HCEC 1CT (cell line): ENCODE measurements at regions not wholly inside any gene's neighbourhood (a gene's known extent, or its start where the extent isn't known, plus 50 kb on each side); places are given as distances from the start of the nearest gene placed in this dataset.
"Not testable (repeated sequence)": the region's sequence is repeated elsewhere in the genome, so short reads cannot be mapped to it uniquely, and the experiment has no call there.

Source experiments
- DNase-seq: peaks from one replicate; pipeline ENCODE4 v3.0.0-alpha.2; 2017

DNA sequence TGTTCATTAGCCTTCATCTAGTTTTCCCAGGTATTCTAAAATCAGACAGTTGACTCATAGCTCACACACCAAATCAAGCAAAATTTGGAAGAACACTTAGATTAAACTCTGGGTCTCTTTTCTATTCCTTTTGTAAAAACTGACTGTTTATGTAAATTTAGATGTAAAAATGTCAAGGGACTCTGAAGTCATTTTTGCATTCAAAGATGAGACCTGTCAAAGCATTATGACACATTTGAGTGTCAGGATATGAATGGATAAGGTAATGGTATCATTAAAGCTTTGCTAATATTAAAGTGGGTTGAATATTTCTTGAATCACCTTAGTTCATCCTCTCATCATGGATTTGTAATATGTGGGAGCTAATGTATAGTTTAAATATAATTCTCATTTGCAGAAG lies 348.1 kb upstream of the NRXN1 start:
- no peak for DNase-seq

DNA sequence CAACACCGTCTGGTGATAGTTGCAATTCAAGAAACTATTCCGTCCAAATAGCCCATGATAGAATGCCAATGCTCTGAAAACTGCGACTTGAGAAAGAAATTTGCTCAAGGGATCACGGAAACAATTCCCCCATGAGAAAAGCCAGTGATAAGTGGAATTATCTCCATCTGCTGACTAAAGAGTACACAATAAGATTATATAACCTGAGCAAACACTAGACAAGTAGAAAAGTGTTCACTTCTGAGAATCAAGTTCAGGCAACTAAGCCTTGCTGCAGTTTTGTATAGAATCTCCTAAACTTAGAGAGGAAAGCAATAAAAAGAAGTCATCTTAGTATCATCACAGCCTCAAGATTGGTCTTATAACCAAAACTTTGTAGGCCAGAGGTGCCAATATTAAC lies 336.3 kb upstream of the NRXN1 start:
- DNase-seq: no peak

DNA sequence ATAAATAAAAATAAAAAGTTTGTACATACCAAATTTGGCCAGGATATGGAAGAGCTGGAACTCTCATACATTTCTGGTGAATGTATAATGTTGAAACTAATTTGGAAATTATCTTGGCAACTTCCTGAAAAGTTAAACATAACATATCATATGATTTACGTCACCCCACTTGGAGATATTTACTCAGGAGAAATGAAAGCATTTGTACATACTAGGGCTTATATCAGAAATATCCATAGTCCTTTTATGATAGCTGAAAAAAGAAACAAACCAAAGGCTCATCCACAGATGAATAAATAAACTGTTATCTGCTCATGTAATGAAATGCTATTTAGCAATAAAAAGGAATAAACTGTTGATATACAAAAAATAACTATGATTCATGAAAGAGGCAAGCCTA lies 318.2 kb upstream of the NRXN1 start:
- peak; percentile 84 for DNase-seq

DNA sequence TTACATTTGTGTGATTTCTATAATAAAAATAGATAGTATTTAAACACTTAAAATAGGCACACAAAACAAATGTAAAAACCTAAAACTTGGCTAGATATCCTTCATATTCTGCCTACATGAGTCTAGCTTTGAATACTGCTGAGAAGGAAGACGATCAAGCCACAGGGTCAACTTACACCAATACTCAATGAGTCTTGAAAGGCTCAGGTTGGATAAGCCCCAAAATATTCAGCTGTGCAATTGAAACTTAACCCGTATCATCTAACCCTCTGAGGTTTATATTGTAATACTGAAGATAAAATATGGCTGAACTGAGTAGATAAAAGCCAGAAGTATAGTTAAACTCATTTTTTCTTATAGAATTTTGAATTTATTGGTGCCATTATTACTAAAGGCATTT lies 313.0 kb upstream of the NRXN1 start:
- DNase-seq: no peak

GRCh38 chr2:51335087-51336058 lies 303.4 kb upstream of the NRXN1 start:
- no peak for DNase-seq

DNA sequence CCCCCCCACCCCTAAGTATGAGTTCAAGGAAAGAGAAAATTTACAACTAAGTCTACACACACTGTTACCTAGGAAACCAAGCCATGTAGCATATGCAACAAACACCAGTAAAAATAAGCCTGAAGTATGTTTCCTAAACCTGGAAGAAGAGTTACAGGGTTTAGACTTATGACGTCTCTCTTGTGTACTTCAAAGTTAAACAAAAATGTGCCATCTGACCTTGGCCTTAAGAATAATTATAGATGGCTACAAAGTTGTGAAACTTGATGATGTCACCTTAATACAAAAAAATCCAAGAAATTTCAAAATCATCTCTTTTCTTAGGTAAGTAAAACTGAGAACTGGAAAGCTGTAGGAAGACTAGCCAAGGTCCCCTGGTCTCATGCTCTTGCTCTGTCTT lies 297.6 kb upstream of the NRXN1 start:
- peak; percentile 15 for DNase-seq

DNA sequence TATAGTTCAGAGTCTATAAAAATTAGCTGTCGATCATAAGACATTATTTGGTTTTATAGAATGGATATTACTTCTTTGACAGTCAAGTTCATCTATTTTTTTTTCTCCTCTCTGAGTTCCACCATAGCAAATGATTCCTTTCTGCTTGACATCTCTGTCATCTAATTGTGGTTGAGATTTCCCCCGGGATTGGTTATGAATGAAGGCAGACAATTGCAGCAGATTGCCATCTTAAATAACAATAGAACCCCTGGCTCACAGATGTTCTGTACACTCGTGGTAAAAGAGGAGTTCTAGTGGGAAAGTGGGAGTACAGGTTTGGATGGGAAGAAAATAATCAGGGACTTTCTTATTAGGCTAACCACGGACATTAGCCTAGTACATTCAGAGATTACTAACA lies 292.1 kb upstream of the NRXN1 start:
- DNase-seq: no peak

GRCh38 chr2:51322613-51323012 lies 290.7 kb upstream of the NRXN1 start:
- no peak for DNase-seq

- DNase-seq: no peak
Measured at GRCh38 chr2:51304311-51304710, 272.4 kb upstream of the NRXN1 start.

DNA sequence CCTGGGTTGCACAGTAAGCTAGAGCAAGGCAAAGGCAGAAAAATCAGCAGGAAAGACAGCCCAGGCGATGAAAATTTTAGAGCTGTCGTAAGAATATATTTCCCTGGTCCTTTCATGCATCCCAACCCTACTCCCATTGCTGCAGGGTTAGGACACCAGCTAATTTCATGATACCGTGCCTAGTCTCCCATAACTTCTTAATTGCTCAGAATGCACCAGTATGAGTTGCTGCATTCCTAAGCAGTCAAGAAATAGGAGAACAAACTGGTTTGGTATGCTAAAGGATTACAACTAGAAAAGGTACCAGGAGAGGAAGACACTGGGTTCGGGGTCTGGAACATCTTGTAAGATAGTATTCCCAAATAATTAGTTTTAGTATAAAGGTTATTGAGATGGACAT lies 269.4 kb upstream of the NRXN1 start:
- DNase-seq: peak; percentile 13

DNA sequence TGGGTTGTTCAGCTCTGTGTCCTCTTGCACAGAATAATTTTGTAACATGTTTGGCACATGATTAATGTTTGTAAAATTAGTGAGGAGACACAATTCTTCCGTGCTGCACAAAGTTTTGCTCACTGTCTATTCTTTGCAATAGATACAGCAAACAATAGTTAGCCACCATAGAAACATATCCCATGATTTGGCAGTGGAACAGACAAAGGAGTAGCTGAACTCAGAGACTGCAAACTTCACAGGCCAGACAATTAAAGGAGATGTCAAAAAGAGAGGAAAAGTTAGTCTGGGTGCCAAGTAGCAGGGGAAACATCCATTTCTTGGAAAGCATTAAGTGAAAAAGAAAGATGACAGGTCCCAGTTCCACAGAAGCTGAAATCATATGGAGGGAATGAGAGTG lies 267.4 kb upstream of the NRXN1 start:
- DNase-seq: no peak

- DNase-seq: no peak
Measured at GRCh38 chr2:51297488-51297887, 265.6 kb upstream of the NRXN1 start.

DNA sequence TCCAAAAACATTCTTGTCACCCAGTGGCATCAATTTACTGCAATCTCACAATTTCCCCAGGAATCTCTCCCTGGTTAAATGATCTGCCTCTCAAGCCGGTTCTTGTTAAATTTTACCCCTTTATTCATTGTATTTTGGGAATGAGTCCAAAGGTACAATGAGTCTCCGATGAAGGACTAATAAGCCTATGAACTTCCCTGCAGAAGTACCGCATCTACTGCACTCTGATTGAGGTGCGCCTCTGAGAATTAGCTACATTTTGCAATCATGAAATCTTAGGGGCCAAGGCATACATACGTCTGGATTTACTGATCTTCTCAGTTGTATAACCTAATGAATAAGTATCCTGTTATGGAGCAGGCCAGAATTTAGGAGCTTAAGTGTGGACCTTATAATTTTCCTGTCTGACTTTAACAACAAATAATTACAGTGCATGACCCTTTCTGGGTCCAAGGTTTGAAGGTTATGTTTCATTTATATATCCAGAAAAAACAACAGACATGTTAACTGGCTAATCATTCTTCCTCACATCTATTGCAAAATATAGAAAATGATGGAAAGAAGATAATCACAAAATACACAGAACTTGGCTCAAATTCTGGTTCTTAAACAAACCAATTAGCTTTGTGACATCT lies 261.8 kb upstream of the NRXN1 start:
- no peak for DNase-seq

DNA sequence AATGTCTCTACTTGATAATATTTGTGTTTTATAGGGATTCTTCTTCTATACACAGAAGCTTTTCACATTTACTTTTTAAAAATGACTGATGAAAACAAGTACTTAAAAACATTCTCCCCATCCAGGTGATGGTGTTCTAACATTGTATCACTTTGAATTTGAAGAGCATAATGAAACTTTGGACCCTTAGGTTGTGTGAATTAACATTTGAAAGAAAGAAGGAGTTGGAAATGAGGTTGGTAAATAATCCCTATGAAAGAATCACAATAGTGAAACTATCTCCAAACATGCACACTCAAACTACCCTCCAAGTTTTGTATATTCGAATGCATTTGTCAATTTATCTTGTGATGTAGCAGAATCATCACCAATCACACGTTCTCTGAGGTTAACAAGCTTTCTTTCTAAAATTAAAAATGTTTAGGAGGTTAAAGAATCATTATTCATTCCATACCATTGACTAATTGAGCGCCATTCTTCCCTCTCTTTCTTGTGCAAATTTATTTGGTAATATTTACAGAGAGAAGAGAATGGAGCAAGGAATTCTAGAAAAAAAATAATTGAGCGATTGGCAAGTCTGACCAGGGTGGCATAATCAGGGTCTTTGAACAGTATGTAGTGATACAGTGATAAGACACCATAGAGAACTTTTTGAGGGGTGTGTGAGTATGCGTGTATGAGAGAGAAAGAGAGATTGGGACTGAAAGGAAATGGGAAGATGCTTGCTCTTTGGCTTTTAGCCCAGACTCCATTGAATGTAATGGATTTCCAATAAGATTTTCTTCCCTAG lies 260.0 kb upstream of the NRXN1 start:
- no peak for DNase-seq

- DNase-seq: peak; percentile 38
Measured at GRCh38 chr2:51290725-51291124, 258.8 kb upstream of the NRXN1 start.

DNA sequence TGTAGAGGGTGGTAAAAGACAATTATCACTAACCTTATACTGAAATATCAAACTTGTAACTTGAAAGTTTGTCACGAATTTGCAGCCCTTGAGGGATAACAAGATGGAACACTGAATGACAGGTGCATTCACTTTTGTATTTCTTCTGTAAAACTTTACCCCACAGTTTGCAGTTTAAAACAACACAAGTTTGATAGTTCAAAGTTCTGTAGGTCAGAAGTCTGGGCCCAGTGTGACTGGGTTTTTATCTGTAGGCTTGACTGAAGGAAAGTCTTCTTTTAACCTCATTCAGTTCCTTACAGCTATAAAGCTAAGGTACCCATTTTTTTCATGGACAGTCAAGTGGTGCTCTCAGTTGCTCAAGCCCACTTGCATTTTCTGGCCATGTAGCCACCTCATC lies 257.1 kb upstream of the NRXN1 start:
- DNase-seq: no peak

- no peak for DNase-seq
Measured at GRCh38 chr2:51268191-51268590, 236.3 kb upstream of the NRXN1 start.

DNA sequence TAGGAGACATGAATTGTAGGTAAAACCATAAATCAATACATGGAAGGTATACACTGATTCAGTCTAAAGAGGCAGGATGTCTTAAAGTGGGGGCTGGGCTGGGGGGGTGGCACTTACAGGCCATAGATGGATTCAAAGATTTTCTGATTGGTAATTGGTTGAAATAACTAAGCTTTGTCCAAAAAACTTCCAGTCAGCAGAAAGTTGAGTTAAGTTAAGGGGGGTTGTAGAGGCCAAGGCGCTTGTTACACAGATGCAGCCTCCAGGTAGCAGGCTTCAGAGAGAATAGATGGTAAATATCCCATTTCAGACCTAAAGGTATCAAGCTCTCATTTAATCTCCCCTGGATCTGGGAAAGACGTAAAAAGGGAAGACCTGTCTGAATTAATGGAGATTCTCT lies 233.6 kb upstream of the NRXN1 start:
- DNase-seq: no peak

DNA sequence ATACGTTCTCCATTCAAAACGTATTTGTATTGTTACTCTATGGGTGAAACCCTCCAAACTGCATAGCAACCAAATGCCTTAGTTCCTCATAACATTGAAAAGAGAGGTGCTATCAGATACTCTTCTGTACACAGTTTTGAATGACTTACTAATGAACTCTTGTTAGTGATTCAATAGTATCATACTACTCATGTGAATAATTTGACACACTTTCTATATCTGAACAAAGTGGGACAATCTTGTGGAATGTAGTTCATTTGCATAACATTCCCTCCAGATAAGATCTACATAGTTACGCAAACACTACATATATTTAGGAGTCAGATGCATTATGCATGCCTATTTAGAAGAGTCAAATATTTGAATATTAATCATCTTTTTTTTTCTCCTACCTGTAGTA lies 232.0 kb upstream of the NRXN1 start:
- DNase-seq: no peak

DNA sequence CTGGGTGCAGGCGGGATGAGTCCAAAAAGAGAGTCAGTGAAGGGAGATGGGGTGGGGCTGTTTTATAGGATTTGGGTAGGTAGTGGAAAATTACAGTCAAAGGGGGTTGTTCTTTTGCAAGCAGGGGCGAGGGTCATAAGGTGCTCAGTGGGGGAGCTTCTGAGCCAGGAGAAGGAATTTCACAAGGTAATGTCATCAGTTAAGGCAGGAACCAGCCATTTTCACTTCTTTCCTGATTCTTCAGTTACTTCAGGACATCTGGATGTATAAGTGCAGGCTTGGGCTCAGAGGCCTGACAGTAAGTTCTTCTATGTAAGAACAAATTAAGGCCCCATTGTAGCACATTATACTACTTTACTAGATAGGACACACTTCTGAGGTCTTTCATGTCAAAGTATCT lies 231.2 kb upstream of the NRXN1 start:
- DNase-seq: not testable (repeated sequence)

DNA sequence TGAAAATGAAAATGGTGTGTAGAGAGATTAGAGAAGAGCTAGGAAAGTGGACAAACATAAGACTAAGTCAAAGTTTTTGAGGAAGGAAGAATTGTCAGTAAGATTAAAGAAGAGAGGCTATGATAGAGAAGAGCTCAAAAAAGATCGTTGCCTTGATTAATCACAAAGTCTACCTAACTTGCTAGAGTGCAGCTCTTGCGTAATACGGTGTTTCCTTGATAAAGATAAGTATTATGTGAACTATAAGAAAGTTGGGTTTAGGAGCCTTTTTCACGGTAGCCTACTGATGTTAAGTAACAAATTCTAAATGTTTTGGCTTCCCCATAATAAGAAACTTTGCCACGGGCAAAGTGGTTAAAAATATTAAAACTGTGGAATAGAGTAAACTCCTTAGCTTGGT lies 226.4 kb upstream of the NRXN1 start:
- no peak for DNase-seq

- DNase-seq: no peak
Measured at GRCh38 chr2:51256736-51257135, 224.8 kb upstream of the NRXN1 start.

DNA sequence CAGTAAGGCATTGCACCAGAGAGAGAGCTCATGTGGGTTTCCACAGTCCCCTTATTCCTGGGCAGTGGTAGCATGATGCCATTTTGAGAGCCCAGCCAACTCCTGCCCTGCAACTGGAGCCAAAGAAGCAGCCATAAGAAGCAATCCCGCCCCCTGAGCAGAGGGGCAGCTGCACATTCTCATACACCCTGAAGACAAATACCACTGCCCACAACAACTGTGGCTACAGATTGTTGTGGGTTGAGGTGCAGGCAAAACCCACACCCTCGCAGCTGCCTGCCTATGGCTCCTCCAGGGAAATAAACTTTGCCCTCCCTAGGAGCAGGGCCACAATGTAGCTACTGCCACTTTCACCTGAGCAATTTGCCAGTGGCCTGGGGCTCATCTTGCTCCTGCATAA lies 219.4 kb upstream of the NRXN1 start:
- DNase-seq: no peak
